Left renal cortex interstitium (tissue), 4 donors: ENCODE measurements at regions not wholly inside any gene's neighbourhood (a gene's known extent, or its start where the extent isn't known, plus 50 kb on each side); places are given as distances from the start of the nearest gene placed in this dataset.
"Not testable (repeated sequence)": the region's sequence is repeated elsewhere in the genome, so short reads cannot be mapped to it uniquely, and the experiment has no call there.

Source experiments
- DNase-seq, 4 donors: peaks; one replicate each; pipeline ENCODE4 v3.0.0-alpha.2; 2013; ENCODE audit warnings: low read depth in 4 of 4, low spot score in 2 of 4, missing footprints in 1 of 4

GRCh38 chr5:172530878-172531703 is 76.8 kb upstream of the SH3PXD2B start:
- no peak for DNase-seq

- DNase-seq: no peak
These were observed 76.1 kb upstream of the SH3PXD2B start for GRCh38 chr5:172530406-172530805.

GRCh38 chr5:172529896-172530295 is 75.6 kb upstream of the SH3PXD2B start:
- DNase-seq: no peak

GRCh38 chr5:172528440-172528839 is 74.1 kb upstream of the SH3PXD2B start:
- no peak for DNase-seq

- no peak for DNase-seq
These were observed 73.2 kb upstream of the SH3PXD2B start for GRCh38 chr5:172527559-172527958.

GRCh38 chr5:172525996-172526360 is 71.7 kb upstream of the SH3PXD2B start:
- no peak for DNase-seq

- no peak for DNase-seq
These were observed 71.1 kb upstream of the SH3PXD2B start for GRCh38 chr5:172525307-172525995.

- DNase-seq: no peak
These were observed 70.3 kb upstream of the SH3PXD2B start for GRCh38 chr5:172524573-172525021.

- no peak for DNase-seq
These were observed 68.9 kb upstream of the SH3PXD2B start for GRCh38 chr5:172523146-172523745.

- DNase-seq: no peak
These were observed 67.1 kb upstream of the SH3PXD2B start for GRCh38 chr5:172521338-172521932.

GRCh38 chr5:172511952-172512351 is 57.6 kb upstream of the SH3PXD2B start:
- DNase-seq: no peak

GRCh38 chr5:172509405-172509781 is 55.1 kb upstream of the SH3PXD2B start:
- no peak for DNase-seq

- DNase-seq: no peak
These were observed 54.4 kb upstream of the SH3PXD2B start for GRCh38 chr5:172508471-172509404.

GRCh38 chr5:172507485-172507884 is 53.2 kb upstream of the SH3PXD2B start:
- not testable (repeated sequence) for DNase-seq

- no peak for DNase-seq
These were observed 52.6 kb upstream of the SH3PXD2B start for GRCh38 chr5:172506921-172507320.

GRCh38 chr5:172506251-172506650 is 51.9 kb upstream of the SH3PXD2B start:
- DNase-seq: no peak

GRCh38 chr5:172505845-172506244 is 51.5 kb upstream of the SH3PXD2B start:
- DNase-seq: no peak

GRCh38 chr5:172505403-172505759 is 51.1 kb upstream of the SH3PXD2B start:
- no peak for DNase-seq

- DNase-seq: no peak
These were observed 50.5 kb upstream of the SH3PXD2B start for GRCh38 chr5:172504701-172505402.
